ENCODE measurements at regions not wholly inside any gene's neighbourhood (a gene's known extent, or its start where the extent isn't known, plus 50 kb on each side); places are given as distances from the start of the nearest gene placed in this dataset.

DNA sequence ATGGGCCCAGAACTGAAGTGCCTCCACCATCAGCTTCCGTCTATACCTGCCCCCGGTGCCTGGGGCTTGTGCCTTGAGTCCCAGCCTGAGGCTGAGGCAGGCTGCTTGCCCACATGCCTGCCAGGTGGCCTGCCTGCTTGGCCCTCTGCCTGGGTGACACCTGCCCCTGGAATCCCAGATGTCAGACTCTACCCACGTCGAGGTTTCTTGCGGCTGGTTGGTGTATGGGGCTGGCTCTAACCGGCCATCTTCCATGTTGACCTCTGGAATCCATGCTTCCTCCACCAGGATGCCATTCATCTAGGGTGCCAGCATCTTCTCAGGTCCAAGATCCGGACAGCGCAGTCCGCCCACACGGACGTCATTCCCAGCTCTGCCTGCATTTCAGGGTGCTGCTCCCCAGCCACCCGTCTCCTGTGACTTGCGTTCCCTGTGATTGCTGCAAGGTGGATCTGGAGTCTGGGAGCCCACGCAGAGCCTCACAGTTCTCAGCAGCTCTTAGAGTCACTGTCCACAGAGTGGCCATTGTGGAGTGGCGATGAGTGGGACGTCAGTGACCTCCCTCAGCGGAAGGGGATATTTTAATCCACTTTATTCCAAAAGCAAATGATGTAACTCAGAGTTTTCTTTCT lies 298.1 kb downstream of the TCERG1L start (continued):
- TF ChIP-seq, protein P1, sequence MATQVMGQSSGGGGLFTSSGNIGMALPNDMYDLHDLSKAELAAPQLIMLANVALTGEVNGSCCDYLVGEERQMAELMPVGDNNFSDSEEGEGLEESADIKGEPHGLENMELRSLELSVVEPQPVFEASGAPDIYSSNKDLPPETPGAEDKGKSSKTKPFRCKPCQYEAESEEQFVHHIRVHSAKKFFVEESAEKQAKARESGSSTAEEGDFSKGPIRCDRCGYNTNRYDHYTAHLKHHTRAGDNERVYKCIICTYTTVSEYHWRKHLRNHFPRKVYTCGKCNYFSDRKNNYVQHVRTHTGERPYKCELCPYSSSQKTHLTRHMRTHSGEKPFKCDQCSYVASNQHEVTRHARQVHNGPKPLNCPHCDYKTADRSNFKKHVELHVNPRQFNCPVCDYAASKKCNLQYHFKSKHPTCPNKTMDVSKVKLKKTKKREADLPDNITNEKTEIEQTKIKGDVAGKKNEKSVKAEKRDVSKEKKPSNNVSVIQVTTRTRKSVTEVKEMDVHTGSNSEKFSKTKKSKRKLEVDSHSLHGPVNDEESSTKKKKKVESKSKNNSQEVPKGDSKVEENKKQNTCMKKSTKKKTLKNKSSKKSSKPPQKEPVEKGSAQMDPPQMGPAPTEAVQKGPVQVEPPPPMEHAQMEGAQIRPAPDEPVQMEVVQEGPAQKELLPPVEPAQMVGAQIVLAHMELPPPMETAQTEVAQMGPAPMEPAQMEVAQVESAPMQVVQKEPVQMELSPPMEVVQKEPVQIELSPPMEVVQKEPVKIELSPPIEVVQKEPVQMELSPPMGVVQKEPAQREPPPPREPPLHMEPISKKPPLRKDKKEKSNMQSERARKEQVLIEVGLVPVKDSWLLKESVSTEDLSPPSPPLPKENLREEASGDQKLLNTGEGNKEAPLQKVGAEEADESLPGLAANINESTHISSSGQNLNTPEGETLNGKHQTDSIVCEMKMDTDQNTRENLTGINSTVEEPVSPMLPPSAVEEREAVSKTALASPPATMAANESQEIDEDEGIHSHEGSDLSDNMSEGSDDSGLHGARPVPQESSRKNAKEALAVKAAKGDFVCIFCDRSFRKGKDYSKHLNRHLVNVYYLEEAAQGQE (IDR thresholded peaks at IDR 0.05), result no peak

DNA sequence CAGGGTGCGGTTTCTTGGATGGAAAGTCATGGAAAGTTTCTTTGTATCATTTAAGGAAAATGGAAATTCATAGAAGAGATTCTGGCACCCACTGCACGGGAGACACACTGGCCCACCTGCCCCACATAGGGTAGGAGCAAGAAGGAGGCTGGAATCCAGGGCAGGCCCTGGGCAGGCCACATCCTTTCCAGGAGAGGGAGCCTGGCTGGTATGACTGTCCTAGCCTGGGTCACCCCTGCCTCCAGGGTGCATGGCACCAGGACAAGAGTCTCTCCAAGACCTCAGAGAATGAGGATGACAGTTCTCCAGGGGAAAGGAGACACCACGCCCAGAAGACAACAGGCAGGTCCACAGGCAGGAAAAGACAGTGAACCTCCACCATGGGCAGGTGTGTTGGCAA lies 297.2 kb downstream of the TCERG1L start:
- no peak for TF ChIP-seq EHF (CRISPR knock-in tag; IDR thresholded peaks at IDR 0.05)
- TF ChIP-seq JUN (IDR thresholded peaks at IDR 0.05), result no peak
- TF ChIP-seq, protein P2, sequence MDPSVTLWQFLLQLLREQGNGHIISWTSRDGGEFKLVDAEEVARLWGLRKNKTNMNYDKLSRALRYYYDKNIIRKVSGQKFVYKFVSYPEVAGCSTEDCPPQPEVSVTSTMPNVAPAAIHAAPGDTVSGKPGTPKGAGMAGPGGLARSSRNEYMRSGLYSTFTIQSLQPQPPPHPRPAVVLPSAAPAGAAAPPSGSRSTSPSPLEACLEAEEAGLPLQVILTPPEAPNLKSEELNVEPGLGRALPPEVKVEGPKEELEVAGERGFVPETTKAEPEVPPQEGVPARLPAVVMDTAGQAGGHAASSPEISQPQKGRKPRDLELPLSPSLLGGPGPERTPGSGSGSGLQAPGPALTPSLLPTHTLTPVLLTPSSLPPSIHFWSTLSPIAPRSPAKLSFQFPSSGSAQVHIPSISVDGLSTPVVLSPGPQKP (IDR thresholded peaks at IDR 0.05; ENCODE audit: low read depth, low read length), result no peak
- no peak for TF ChIP-seq TP53 (CRISPR knock-in tag; IDR thresholded peaks at IDR 0.05)
- no peak for TF ChIP-seq JUNB (IDR thresholded peaks at IDR 0.05)
- no peak for TF ChIP-seq HDAC2 (IDR thresholded peaks at IDR 0.05)
- no peak for TF ChIP-seq NR3C1 (IDR thresholded peaks at IDR 0.05)
- TF ChIP-seq, protein P3, sequence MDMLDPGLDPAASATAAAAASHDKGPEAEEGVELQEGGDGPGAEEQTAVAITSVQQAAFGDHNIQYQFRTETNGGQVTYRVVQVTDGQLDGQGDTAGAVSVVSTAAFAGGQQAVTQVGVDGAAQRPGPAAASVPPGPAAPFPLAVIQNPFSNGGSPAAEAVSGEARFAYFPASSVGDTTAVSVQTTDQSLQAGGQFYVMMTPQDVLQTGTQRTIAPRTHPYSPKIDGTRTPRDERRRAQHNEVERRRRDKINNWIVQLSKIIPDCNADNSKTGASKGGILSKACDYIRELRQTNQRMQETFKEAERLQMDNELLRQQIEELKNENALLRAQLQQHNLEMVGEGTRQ (IDR thresholded peaks at IDR 0.05), result no peak
- TF ChIP-seq SREBF2 (IDR thresholded peaks at IDR 0.05), result no peak
- TF ChIP-seq ESRRA (IDR thresholded peaks at IDR 0.05; ENCODE audit: borderline replicate concordance, low read length), result no peak
- no peak for TF ChIP-seq CHD2 (IDR thresholded peaks at IDR 0.05; ENCODE audit: low read length, partially characterized antibody)
- TF ChIP-seq FOSB (CRISPR knock-in tag; IDR thresholded peaks at IDR 0.05), result no peak
- TF ChIP-seq, protein P4, sequence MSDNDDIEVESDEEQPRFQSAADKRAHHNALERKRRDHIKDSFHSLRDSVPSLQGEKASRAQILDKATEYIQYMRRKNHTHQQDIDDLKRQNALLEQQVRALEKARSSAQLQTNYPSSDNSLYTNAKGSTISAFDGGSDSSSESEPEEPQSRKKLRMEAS (IDR thresholded peaks at IDR 0.05), result no peak
- no peak for TF ChIP-seq RNF2 (IDR thresholded peaks at IDR 0.05; ENCODE audit: borderline replicate concordance, low read depth)
- TF ChIP-seq RARB (CRISPR knock-in tag; IDR thresholded peaks at IDR 0.05), result no peak
- no peak for FAIRE-seq
- no peak for DNase-seq (ENCODE audit: low read depth in 1 of 2, low spot score in 1 of 2)
- Histone ChIP-seq H3K4me2 (no peak overlapping the region), H3K9me3 (no peaks in the 10 kb centered on the region), H3K4me3 (no peak overlapping the region), H3K27ac (no peak overlapping the region), H3K4me1 (no peaks in the 10 kb centered on the region)
- ChIA-PET POLR2A (no interaction called here), CTCF (no interaction called here)
- whole genome bisulfite sequencing (ENCODE audit: missing lambda C conversion rate), result 0% methylated on average over 3 of the region's 3 CpGs
- no peak for ATAC-seq

DNA sequence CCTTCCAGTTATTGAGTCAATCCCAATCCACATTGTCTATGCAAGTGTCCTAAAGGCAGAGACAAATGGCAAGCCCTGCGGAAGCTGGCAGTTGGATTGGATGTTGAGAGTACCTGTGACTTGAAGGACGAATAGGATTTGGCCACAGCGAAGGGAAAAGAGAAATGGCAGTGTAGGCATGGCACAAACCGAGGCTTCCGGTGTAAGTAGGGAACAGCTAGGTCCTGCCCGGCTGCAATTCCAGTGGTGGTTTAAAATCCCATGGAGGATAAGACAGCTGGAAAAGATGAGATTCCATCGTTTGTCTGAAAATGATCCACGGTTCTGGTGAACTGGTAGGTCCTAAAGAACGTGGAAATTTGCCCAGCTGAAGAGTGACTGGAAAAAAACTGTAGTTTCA lies 296.2 kb downstream of the TCERG1L start:
- ATAC-seq (no peak), FAIRE-seq (no peak), DNase-seq (ENCODE audit: low read depth in 1 of 2, low spot score in 1 of 2) (no peak)
- POLR2A ChIA-PET, result no interaction called here
- WGBS (ENCODE audit: missing lambda C conversion rate), result 16% methylated on average over 9 of the region's 9 CpGs
- Histone ChIP-seq H3K9me3 (no peaks in the 10 kb centered on the region), H3K4me2 (no peak overlapping the region), H3K27ac (no peak overlapping the region), H3K4me1 (no peaks in the 10 kb centered on the region), H3K4me3 (no peak overlapping the region)
- CTCF ChIA-PET, result no interaction called here
- no peak for TF ChIP-seq KDM1A (IDR thresholded peaks at IDR 0.05; ENCODE audit: low read depth)
- no peak for TF ChIP-seq TP53 (CRISPR knock-in tag; IDR thresholded peaks at IDR 0.05)
- TF ChIP-seq KDM5A (IDR thresholded peaks at IDR 0.05), result no peak
- TF ChIP-seq HOXB13 (CRISPR knock-in tag; IDR thresholded peaks at IDR 0.05; ENCODE audit: low read depth), result no peak
- no peak for TF ChIP-seq SREBF2 (IDR thresholded peaks at IDR 0.05)
- TF ChIP-seq, protein P2 (IDR thresholded peaks at IDR 0.05; ENCODE audit: low read depth, low read length), result no peak
- TF ChIP-seq, protein P5, sequence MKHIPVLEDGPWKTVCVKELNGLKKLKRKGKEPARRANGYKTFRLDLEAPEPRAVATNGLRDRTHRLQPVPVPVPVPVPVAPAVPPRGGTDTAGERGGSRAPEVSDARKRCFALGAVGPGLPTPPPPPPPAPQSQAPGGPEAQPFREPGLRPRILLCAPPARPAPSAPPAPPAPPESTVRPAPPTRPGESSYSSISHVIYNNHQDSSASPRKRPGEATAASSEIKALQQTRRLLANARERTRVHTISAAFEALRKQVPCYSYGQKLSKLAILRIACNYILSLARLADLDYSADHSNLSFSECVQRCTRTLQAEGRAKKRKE (CRISPR knock-in tag; IDR thresholded peaks at IDR 0.05; ENCODE audit: low read depth), result no peak
- TF ChIP-seq, protein P6, sequence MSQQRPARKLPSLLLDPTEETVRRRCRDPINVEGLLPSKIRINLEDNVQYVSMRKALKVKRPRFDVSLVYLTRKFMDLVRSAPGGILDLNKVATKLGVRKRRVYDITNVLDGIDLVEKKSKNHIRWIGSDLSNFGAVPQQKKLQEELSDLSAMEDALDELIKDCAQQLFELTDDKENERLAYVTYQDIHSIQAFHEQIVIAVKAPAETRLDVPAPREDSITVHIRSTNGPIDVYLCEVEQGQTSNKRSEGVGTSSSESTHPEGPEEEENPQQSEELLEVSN (IDR thresholded peaks at IDR 0.05; ENCODE audit: borderline replicate concordance, low read depth), result no peak
- TF ChIP-seq NFE2L2 (conservative IDR thresholded peaks at IDR 0.05; ENCODE audit: low read length), result no peak
- no peak for TF ChIP-seq GATA3 (IDR thresholded peaks at IDR 0.05; ENCODE audit: borderline replicate concordance)
- TF ChIP-seq FOSB (CRISPR knock-in tag; IDR thresholded peaks at IDR 0.05), result no peak
- no peak for TF ChIP-seq FOSL2 (IDR thresholded peaks at IDR 0.05)
- TF ChIP-seq FOSL2 (CRISPR knock-in tag; IDR thresholded peaks at IDR 0.05), result no peak
- TF ChIP-seq, protein P4 (IDR thresholded peaks at IDR 0.05), result no peak
- TF ChIP-seq, protein P7, sequence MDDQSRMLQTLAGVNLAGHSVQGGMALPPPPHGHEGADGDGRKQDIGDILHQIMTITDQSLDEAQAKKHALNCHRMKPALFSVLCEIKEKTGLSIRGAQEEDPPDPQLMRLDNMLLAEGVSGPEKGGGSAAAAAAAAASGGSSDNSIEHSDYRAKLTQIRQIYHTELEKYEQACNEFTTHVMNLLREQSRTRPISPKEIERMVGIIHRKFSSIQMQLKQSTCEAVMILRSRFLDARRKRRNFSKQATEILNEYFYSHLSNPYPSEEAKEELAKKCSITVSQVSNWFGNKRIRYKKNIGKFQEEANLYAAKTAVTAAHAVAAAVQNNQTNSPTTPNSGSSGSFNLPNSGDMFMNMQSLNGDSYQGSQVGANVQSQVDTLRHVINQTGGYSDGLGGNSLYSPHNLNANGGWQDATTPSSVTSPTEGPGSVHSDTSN (IDR thresholded peaks at IDR 0.05), result no peak

All from A549 (cell line).